Mesothelial cell of epicardium (in vitro differentiated cells): ENCODE measurements at regions not wholly inside any gene's neighbourhood (a gene's known extent, or its start where the extent isn't known, plus 50 kb on each side); places are given as distances from the start of the nearest gene placed in this dataset.

Source experiments
- DNase-seq, 2 experiments: peaks; one replicate each; pipeline ENCODE4 v3.0.0; 2021; ENCODE audit warnings: low spot score in 2 of 2; ENCODE audit not compliant: unreplicated experiment in 2 of 2
- H3K27ac Mint-ChIP-seq: 2 replicates; pipeline ENCODE4 v1.8.0; 2021; ENCODE audit warnings: mixed read lengths
- H3K27me3 Mint-ChIP-seq: 2 replicates; pipeline ENCODE4 v1.8.0; 2021; ENCODE audit warnings: low read depth, mixed read lengths
- H3K36me3 Mint-ChIP-seq: 2 replicates; pipeline ENCODE4 v1.8.0; 2021; ENCODE audit warnings: mixed read lengths
- H3K4me1 Mint-ChIP-seq: 2 replicates; pipeline ENCODE4 v1.8.0; 2021; ENCODE audit warnings: mixed read lengths
- H3K4me3 Mint-ChIP-seq: 2 replicates; pipeline ENCODE4 v1.8.0; 2021; ENCODE audit warnings: mild to moderate bottlenecking, moderate library complexity, mixed read lengths
- H3K9me3 Mint-ChIP-seq: 2 replicates; pipeline ENCODE4 v1.8.0; 2021; ENCODE audit warnings: mixed read lengths
- TF ChIP-seq, protein P1 (sequence below): fragments of 200-600 bp; sonication (generic); IDR thresholded peaks from one replicate; pipeline ENCODE4 v1.5.0; 2021; ENCODE audit warnings: antibody characterized with exemption; ENCODE audit not compliant: unreplicated experiment

DNA sequence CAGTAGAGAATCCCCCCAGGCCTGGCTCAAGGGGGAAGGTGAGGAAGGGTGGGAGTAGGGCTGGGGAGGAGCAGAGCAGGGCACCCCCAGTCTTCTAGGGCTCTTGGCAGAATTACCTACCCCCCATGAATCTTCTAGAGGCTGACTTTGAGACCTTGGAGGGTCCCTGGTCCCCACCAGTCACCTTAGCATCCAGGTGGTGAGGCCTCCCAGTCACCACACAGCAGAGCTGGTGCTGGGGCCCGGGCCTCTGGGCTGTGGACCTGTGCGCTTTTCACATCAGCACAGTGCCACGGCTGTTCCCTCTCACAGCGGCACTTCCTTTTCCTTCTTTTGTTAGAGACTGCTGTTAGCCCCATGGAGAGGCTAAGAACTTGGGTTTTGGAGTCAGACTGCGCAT, 148.6 kb upstream of the PITX1 start:
- Mint-ChIP-seq H3K27me3 (no peaks in the 10 kb centered on the region), H3K36me3 (no peaks in the 10 kb centered on the region), H3K4me3 (no peak overlapping the region), H3K4me1 (peaks cover 15% of the 10 kb centered on the region), H3K9me3 (no peaks in the 10 kb centered on the region), H3K27ac (no peak overlapping the region)
- TF ChIP-seq, protein P1, sequence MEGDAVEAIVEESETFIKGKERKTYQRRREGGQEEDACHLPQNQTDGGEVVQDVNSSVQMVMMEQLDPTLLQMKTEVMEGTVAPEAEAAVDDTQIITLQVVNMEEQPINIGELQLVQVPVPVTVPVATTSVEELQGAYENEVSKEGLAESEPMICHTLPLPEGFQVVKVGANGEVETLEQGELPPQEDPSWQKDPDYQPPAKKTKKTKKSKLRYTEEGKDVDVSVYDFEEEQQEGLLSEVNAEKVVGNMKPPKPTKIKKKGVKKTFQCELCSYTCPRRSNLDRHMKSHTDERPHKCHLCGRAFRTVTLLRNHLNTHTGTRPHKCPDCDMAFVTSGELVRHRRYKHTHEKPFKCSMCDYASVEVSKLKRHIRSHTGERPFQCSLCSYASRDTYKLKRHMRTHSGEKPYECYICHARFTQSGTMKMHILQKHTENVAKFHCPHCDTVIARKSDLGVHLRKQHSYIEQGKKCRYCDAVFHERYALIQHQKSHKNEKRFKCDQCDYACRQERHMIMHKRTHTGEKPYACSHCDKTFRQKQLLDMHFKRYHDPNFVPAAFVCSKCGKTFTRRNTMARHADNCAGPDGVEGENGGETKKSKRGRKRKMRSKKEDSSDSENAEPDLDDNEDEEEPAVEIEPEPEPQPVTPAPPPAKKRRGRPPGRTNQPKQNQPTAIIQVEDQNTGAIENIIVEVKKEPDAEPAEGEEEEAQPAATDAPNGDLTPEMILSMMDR, result no peak
- DNase-seq, result no peak

DNA sequence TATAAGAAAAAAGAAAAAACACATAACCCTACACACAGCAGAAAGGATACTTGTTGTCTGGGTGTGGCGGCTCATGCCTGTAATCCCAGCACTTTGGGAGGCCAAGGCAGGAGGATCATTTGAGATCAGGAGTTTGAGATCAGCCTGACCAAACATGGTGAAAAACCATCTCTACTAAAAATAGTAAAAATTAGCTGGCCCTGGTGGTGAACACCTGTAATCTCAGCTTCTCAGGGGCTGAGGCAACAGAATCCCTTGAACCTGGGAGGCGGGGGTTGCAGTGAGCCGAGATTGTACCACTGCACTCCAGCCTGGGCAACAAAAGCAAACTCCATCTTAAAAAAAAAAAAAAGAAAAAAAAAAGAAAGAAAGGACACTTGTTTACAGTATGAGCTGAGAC, 147.6 kb upstream of the PITX1 start:
- no peak for DNase-seq
- TF ChIP-seq, protein P1, result peak; percentile 57
- no peak overlapping the region for H3K4me3 Mint-ChIP-seq
- H3K27me3 Mint-ChIP-seq, result peaks cover 2% of the 10 kb centered on the region
- H3K9me3 Mint-ChIP-seq, result no peaks in the 10 kb centered on the region
- peaks cover 10% of the 10 kb centered on the region for H3K4me1 Mint-ChIP-seq
- no peak overlapping the region for H3K27ac Mint-ChIP-seq
- no peaks in the 10 kb centered on the region for H3K36me3 Mint-ChIP-seq

DNA sequence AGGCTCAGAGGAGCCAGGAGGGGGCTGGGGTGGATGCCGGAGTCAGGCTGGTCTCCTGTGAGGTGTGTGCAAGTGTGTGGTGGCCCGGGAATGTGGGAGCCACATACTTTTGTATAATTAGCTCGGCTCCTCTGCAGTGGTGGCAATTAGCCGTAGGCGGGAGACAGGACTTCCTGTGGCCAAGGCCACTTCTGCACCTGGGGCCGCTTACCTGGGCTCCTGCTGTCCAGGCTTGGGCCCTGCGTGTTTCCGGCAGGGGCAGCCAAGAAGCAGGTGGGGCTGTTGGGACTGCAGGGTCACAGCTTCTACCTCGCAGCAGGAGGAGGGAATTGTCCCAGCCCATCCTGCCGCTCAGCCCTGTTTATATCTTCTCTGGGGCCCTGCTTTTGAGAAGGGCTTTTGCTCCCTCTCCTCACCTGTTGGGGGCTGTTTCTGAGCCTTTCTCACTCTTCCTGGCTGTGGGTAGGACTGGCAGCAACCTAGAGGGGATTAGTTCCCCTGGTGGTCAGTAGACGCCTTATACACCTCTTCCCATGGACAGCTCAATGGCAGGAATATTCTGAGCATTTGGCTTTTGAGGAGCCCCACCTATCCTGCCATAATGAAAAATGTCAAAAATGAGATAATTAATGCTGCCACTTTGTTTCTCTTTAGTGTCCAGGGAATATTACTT, 145.4 kb upstream of the PITX1 start:
- TF ChIP-seq, protein P1, result no peak
- peaks cover 10% of the 10 kb centered on the region for H3K4me1 Mint-ChIP-seq
- no peaks in the 10 kb centered on the region for H3K9me3 Mint-ChIP-seq
- no peaks in the 10 kb centered on the region for H3K36me3 Mint-ChIP-seq
- H3K4me3 Mint-ChIP-seq, result no peak overlapping the region
- DNase-seq, result no peak
- H3K27me3 Mint-ChIP-seq, result peaks cover 8% of the 10 kb centered on the region
- no peak overlapping the region for H3K27ac Mint-ChIP-seq

DNA sequence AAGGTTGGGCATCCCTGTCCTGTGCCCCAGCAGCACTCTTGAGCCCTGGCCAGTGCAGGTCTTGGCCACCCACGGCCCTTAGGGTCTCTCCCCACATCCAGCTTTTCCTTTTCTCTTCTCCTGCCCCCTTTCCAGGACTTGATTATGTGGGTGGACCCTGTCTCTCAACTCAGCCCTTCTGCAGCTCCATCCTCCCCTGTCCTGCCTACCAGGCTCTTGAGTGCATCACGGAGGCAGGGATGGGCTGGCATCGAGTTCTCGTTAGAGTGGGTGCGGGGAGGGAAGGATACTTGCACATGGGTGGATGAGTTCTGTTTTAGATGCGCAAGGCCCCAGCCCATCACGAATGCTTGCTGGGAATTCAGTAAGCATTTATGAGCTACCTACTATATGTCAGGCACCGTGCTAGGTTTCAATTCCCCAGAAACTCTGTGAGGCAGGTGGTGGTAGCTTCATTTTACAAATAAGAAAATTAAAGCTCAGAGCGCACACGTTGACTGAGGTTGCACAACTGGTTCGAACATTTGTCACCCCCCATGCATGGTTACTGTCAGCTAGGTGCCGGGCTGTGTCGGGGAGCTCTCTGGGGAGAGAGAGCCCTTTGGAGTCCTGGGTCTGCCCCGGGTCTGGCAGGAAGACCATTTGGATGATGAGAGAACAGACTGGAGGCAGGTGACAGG, 144.6 kb upstream of the PITX1 start:
- H3K27ac Mint-ChIP-seq, result no peak overlapping the region
- TF ChIP-seq, protein P1, result no peak

DNA sequence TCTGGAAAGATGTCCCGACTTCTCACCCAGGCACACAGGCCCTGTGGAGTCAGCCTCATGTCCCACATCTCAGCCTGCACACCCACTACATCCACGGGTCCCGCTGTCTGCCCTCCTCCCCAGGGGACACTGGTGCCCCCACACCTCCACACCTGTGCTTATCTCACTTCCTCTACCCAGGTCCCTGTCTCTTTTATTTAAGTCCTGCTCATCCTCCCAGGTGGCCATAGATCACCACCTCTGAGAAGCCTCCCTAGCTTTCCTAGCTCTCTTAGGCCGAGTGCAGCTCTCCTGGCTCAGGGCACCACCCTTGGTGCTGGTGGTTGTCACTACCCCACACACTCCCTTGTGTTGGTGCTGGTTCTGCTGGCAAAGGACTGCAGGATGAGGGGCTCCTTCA, 143.6 kb upstream of the PITX1 start:
- TF ChIP-seq, protein P1, result no peak
- no peak overlapping the region for H3K27ac Mint-ChIP-seq
- no peaks in the 10 kb centered on the region for H3K9me3 Mint-ChIP-seq
- H3K4me3 Mint-ChIP-seq, result no peak overlapping the region
- H3K36me3 Mint-ChIP-seq, result no peaks in the 10 kb centered on the region
- DNase-seq, result no peak
- H3K4me1 Mint-ChIP-seq, result peaks cover 10% of the 10 kb centered on the region
- H3K27me3 Mint-ChIP-seq, result peaks cover 18% of the 10 kb centered on the region

More for the DNA sequence above, 144.6 kb upstream of the PITX1 start:
- no peak overlapping the region for H3K4me3 Mint-ChIP-seq
- peaks cover 8% of the 10 kb centered on the region for H3K27me3 Mint-ChIP-seq
- no peak for DNase-seq
- no peaks in the 10 kb centered on the region for H3K9me3 Mint-ChIP-seq
- H3K36me3 Mint-ChIP-seq, result no peaks in the 10 kb centered on the region
- peaks cover 10% of the 10 kb centered on the region for H3K4me1 Mint-ChIP-seq
